ENCODE measurements at regions not wholly inside any gene's neighbourhood (a gene's known extent, or its start where the extent isn't known, plus 50 kb on each side); places are given as distances from the start of the nearest gene placed in this dataset.

DNA sequence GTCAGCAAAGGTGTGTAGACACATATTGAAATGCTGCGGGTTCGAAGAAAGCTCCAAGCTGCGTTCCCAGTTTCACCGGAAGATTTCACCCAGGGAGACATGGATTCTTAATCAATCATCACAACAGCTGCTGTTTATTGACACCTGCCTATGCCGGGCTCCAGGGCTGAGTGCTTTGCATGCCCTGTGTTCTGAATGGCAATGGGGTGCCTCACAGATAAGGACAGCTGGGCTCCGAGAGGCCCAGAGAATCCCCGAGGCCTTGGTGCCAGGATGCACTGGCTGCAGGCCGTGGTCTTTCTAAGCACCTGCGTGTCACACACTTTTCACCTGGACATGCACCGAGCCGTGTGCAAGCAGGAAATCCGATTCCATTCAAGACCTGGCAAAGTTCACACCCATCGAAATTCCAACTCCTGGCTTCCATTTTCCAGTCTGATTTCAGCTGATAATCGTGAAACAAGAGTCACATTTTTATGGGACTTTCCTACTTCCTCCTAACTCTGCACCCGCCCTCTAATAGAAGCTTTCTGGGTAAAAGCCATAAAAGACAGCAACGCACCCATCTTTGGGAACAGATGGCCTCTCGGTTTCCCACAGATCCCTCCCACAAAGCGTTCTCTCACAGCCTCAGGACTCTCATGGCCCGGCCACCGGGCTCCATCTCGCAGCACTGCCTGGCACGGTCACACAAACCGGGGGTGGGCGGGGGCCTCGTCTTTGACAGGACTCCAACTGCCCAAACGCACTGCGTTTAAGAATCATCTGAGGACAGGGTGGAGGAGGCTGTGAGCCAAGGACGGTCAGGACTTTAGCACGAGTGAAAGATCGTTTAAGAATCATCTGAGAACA is 245.6 kb upstream of the SALL3 start:
- no peak for DNase-seq (ENCODE audit: low read depth)

DNA sequence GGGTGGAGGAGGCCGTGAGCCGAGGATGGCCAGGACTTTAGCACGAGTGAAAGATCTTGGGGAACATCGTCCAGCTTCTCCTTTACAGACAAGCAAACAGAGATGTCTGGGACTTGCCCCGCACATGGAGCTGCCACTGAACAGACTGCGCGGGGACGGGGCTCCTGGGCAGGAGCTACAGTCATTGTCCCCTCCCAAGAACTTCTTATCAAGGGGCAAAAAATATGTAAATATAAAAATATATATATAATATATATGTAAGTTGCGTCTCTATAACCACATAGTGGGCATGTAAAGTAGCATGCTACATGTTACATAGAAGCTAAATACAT is 245.0 kb upstream of the SALL3 start:
- DNase-seq (ENCODE audit: low read depth), result no peak

DNA sequence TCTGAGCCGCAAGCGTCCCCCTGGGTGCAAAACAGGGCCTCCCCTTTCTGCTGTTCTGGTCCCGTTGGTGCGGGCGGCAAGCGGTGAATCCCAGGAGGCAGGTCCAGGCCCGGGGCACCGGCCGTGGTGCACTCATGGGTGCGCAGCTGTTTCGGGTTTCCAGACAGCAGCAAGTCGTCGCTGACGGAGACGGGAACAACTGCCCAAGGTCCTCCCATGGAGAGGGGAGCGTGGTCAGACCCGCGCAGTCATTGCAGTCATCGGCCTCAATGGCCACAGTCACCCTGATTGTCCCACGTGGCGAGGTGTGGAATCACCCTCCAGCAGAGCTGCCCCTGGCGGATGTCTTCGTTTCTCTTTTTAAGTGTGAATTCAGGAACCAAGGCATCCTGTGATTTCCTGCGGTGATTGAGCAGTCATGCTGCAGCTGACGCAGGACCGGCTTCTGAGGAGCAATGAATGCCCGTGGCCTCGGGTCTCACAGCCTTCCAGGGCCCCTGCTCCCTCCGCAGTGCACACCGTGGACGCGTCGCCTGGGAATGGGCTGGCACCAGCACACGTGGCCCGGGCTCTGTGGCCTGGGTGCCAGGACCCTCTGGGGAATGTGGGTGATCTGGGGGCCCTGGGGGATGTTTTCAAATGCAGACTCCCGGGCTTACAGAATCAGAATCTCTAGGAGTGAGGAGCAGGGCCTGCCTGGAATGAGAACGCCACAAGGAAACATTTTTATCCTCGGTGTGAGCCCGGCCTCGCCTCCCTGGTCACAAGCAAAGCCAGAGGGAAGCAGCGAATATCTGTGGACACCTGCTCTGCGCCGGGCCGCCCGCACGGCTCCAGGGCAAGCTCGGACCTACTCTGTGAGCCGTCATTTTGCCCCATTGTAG is 244.2 kb upstream of the SALL3 start:
- no peak for DNase-seq (ENCODE audit: low read depth)

DNA sequence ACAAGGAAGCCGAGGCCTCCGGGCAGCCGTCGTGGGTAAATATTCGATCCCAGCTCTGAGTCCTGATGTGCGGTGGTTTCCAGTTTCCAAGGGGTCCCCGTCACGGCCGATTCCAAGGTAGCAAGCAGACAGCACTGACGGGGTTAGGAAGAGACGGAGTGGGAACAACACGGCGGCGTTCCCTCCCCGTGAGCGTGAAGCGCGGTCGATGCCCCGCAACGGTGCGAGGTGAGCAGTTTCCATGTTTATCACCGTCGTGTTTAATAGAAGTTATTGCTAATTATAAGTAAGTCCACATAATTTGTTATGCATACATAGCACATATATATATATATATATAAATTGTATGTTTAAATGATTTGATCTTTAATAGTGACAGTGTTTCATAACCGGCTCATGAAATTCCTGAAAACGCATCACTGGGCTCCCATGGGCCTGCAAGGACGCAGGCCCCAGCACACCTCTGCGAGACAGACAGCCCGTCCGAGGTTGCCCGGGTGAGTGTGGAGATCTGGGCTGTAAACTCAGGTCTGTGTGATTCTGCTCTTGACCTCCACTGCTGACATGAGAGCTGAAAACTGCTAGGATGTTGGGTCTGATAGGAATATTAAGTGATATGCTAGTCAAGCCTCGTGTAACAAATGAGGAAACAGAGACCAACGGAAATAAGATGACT is 243.5 kb upstream of the SALL3 start:
- no peak for DNase-seq (ENCODE audit: low read depth)

DNA sequence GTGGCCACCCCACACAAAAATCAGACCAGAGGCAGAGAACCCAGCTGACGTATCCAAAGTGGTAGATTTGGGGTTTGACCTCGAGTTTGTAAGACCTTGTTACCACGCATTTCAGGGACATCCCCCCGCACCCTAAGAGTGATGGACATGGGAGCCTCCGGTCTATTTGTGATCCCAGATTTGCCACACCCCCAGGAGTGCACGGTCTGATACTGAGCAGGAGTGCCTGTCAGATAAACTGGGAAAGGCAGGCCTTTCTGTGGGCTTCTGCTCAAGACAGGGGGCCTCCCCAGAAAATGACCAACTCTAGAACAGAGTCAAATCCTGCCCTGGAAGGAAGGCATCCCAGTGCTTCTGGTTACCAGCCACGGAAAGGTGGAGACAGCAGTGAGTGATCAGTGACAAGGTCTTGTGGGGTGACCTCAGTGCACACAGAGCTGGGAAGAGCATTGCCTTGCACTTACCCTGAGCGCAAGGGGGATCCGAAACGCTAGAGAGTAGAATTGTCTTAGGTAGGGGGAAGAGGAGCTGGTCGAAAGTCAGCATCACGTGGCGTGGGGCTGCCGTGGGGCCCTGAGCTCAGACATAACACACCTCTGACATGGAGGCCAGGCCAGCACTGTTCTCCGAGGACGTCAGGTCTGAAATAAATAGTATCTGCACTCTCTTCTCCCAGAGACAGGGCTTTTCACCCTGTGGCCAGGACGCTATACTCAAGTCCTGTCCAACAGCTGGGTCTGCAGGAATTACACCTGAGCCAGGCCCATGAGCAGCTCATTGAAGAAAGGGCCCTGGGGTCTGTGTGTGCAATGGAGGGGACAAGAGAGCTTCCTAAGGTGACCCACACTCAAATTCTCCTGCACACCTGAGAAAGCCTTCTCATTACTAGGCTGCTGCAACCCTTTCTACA is 242.4 kb upstream of the SALL3 start:
- no peak for DNase-seq (ENCODE audit: low read depth)

DNA sequence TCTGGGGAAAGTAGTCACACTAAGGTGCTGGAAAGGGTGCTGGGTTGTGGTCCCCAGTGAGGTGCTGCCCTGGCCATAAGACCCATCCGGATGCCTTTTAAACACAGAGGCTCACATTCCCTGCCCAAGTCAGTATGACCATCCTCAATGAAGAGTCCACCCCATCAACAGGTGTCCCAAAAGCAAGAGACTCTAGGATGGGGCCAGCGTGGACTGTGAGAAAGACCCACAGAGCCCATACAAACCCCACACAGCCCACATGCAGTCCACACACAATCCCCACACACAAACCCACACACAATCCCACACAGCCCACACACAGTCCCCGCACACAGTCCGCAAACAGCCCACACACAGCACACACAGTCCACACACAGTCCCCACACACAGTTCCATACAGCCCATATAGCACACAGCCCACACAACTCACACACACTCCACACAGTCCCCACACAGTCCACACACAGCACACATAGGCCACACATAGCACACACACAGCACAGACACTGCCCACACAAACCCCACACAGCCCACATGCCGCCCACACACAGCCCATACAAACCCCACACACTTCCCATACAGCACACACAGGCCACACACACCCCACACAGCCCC is 241.4 kb upstream of the SALL3 start:
- no peak for DNase-seq (ENCODE audit: low read depth)

DNA sequence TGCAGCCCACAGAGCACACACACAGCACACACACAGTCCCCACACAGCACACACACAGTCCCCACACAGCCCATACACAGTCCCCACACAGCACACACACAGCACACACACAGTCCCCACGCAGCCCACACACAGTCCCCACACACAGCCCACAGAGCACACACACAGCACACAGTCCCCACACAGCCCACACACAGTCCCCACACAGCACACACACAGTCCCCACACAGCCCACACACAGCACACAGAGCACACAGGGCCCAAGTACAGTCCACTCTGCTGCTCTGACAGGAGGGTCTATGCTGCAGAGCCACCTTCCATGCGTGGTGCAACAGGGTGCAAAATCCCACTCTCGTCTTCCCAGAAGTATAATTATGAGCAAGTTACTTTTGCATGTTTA is 240.5 kb upstream of the SALL3 start:
- no peak for DNase-seq (ENCODE audit: low read depth)

DNA sequence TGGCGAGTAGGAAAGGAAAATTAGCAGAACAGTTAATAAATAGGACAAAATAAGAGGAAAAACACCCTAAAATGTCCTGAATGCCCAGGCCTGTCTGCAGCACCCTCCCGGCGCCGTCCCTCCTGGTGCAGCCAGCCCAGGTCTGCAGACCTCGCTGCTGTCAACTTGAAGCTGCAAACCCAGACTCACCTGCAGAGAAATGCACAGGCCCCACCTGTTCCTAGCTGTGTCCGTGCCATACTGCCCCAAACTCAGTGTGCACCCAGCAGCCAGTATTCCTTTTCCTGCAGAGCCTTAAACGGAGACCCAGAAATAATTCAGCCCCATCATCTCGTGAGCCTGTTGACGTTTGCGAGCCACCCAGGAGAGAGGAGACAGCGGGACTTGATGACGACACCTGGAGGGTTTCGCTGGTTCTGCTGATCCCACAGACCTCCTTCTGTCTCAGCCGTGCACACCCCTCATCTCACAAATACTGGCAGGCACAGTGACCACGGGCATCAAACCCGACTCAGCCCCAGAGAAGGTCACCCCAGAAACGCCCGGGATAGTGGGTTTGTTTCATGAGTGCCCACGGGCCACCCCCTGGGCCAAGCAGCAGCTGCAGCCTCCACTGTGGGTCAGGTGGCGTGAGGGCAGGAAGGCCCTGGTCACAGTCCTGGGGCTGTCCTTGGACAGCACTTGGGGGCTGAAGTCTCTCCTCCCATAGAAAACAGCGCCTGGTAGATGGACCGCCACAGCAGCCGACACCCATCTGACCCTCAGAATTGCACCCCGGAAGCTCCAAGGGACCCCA is 239.5 kb upstream of the SALL3 start:
- no peak for DNase-seq (ENCODE audit: low read depth)

DNA sequence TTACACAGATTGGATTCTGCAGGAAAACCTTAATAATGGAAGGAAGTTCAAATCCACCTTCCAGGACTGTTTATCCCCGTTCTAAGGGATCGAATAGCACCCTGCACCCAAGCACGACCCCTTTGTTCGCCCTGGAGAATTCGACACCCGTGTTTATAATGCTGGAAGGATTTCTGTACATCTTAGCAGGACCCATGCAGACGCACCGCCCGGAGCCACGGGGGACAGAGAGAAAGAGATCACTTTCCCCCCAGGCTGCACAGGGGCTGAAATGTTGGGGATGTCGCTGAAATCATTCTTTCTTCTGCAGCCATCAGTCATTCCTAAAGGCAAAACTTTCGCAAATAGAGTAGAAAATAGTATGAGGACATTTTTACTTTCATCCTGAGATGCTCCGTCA is 238.7 kb upstream of the SALL3 start:
- DNase-seq (ENCODE audit: low read depth), result no peak

DNA sequence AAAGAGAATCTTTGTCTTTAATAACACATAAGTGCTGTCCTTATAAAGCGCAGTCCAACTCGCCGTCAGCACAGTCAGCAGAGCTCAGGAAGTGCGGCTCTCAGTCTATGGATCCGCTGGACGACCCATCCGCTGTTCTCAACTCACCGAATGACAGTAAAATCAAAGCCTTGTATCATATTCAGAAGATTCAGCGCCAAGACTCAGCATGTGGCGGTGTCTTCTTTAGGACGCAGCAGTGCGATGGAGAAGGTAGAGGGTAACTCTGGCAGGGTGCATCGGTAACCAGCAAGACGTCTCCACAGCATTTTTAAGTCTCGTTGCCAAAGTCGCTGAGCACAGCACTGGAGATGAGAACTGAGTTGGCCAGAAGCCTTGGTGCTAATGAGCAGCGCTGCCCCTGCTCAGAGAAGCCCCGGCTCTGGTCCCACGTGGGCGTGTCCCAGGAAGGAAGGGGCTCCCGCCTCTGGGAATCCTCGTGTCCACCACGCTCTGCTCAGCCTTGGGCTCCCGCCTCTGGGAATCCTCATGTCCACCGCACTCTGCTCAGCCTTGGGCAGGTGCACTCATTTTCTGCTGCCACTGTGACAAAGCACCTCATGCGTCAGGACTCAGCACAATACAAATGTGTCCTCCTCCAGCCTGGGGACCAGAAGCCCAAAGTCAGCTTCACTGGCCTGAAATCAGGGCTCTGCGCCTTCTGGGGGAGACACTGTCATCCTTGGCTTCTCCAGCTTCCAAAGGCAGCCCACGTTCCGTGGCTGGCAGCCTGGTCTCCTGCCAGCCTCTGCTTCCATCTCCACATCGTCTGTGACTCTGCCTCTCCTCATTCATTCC is 238.0 kb upstream of the SALL3 start:
- no peak for DNase-seq (ENCODE audit: low read depth)

DNA sequence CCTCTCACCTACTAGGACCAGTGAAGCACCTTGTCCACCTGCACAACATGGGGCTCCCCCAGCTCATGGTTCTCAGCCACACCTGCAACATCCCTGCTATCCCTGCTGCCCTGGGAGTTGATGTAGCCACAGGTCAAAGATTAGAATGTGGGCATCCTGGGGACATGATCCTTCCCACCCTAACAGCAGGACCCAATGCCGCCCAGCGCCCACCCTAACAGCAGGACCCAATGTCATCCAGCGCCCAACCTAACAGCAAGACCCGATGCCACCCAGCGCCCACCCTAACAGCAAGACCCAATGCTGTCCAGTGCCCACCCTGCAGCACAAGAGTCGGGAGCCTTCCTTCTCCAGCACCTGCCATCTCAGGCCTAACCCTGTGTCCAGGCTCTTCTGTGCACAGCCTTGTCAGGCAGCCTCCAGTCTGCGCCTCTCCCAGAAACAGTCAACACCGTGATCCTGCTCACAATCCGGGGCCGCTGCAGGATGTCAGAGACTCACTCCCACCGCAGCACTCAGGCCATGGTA is 237.3 kb upstream of the SALL3 start:
- no peak for DNase-seq (ENCODE audit: low read depth)

DNA sequence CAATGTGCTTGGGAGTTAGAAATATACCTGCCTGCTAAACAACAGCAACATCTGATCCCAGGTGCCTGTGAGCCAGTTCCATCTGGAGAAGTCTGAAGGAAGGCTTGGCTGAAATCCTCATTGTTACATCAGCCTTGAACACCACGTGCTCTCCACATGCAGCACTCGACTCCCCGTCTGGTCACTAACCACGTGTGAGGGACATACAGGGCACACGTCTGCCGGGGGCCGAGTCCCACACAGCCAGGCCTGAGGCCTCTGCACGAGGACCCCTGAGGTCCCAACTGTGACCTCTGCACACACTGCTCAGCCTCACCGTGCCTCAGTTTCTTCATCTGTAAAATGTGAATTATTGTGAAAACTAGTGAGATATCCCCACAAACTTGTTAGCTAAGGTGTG is 236.5 kb upstream of the SALL3 start:
- DNase-seq (ENCODE audit: low read depth), result no peak

DNA sequence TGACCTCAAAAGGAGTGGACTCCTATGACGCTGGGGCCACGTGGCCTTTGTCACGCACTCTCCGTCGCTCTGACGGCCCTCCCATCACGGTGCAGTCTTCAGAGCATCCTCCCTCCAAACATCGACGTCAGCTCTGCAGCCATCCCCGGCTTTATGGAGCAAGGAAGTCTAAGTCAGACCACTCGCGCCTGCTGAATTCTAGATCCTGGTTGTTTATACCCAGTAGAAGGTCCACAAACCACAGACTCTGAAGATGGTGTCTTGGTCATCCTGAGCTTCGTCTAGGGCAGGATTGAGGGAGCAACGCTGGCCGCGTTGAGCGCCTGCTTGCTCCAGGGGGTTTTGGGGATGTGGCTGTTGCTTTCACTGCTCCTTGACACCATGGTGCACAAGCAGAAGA is 228.0 kb upstream of the SALL3 start:
- no peak for DNase-seq (ENCODE audit: low read depth)

DNA sequence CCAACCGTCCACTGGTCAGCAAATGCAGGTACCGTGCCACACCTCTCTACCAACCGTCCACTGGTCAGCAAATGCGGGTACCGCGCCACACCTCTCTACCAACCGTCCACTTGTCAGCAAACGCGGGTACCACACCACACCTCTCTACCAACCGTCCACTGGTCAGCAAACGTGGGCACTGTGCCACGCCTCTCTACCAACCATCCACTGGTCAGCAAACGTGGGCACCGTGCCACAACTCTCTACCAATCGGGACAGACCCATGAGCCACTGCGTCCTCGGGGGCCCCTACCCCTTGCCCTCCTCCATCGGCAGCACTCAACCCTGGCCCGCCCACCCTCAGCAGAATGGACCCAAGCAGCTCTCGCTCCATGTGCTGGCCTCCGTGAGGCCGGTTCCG is 226.4 kb upstream of the SALL3 start:
- no peak for DNase-seq (ENCODE audit: low read depth)

DNA sequence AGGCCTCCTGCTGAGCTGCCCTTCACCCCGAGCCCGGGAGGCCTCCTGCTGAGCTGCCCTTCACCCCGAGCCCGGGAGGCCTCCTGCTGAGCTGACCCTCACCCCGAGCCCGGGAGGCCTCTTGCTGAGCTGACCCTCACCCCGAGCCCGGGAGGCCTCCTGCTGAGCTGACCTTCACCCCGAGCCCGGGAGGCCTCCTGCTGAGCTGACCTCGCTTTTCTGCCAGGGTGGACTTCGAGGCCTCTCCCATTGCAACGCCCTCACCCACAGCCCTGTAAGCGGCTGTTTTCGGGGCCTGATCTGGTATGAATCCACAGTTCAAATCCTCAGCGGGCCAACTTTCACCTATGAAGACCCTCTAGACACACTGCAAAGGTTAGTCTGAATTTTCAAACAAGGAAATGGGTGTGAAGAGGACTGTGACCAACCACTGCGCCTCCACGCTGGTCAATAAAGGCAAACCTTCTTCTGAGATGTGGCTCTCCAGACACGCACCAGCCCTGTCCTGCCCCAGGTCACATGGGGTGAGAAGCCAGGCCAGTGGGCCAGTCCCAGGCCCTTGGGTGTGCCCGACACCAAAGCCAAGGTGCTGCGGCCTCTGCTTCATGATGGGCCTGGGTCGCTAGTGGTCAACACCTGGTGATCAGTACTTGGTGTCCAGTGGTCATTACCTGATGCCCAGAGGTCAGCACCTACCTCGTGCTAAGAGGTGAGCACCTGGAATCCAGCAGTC is 225.1 kb upstream of the SALL3 start:
- no peak for DNase-seq (ENCODE audit: low read depth)

DNA sequence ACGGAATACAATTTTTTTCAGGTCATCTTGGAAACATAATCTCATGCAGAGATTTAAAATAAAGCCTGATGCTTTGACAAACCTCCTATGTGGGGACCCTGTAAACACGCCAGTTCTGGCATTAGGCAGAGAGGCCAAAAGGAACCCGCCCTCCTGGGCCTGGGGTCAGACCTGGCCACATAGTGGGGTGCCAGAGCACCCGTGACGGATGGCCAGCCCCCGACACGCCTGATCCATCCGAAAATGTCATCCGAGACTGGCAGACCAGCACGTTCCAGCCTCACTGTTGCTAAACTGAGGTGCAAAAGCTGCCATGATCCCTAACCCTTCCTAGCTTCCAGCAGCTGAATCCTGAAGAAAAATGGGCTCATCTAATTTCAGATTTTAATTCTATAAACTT is 222.6 kb upstream of the SALL3 start:
- no peak for DNase-seq (ENCODE audit: low read depth)

DNA sequence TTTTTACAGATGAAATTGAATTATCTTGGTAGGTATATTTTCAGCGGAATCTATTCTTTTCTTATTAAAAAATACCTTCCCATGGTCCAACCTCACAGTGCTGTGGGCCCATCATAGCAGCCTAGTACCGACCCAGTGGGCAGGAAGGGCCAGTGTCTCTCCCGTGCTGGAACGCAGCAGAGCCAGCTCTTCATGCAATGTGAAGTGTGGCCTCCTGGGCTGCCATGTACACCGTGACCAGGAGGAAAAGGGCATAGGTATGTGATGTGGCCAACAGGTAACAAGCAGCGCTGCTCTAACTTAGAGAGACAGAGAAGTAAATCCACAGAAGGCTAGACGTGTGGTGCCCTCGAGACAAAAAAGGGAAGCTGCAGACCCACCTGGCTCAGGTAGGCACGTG is 221.1 kb upstream of the SALL3 start:
- DNase-seq (ENCODE audit: low read depth), result no peak

DNA sequence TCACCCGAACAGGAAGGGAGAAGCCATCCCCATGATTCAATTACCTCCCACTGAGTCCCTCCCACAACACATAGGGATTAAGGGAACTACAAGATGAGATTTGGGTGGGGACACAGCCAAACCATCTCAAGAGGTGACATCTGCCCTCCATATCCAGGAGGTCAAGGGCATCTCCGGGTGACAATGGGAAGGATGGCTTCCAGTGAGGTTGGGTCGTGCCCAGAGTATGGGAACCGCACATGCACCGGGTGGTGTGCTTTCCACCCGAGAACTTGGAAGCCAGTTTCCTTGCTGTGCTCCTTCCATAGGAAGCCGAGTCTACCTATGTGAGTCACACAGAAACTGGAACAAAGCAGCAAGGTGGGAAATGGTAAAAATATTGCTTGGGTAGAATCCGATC is 216.9 kb upstream of the SALL3 start:
- DNase-seq (ENCODE audit: low read depth), result no peak

All from HT1080 (cell line).